Hepatocyte (in vitro differentiated cells): ENCODE measurements at regions not wholly inside any gene's neighbourhood (a gene's known extent, or its start where the extent isn't known, plus 50 kb on each side); places are given as distances from the start of the nearest gene placed in this dataset.

Source experiments
- CTCF ChIP-seq: fragments of 200-600 bp; sonication (generic); IDR thresholded peaks from 2 replicates; pipeline ENCODE4 v1.5.1; 2016; ENCODE audit warnings: antibody characterized with exemption, mild to moderate bottlenecking; ENCODE audit not compliant: poor library complexity
- EZH2 ChIP-seq: fragments of 200-600 bp; sonication (generic); IDR thresholded peaks from 2 replicates; pipeline ENCODE4 v1.6.1; 2016; ENCODE audit warnings: antibody characterized with exemption, mild to moderate bottlenecking, borderline replicate concordance

GRCh38 chr2:22932288-22932687, 452.7 kb upstream of the KLHL29 start:
- no peak for TF ChIP-seq CTCF
- no peak for TF ChIP-seq EZH2
